Natural killer cell (primary cell): ENCODE measurements at regions not wholly inside any gene's neighbourhood (a gene's known extent, or its start where the extent isn't known, plus 50 kb on each side); places are given as distances from the start of the nearest gene placed in this dataset.

Experiments
- ATAC-seq, 3 donors: fragments of 150-1000 bp in 2 of 3; fragments of 200-7000 bp in 1 of 3; cut with Tn5 transposase; 1 replicate in 1 of 3; 2 replicates in 2 of 3; pipeline ENCODE4 v1.10.0; 2021; ENCODE audit warnings: mild to moderate bottlenecking in 2 of 3, moderate library complexity in 2 of 3
- DNase-seq, 2 donors: peaks; one replicate each; pipeline versions ENCODE4 v3.0.0 to v3.0.0-alpha.2; 2013 to 2021; ENCODE audit warnings: mixed read lengths in 1 of 2
- H3K27ac ChIP-seq: one replicate; pipeline ENCODE4 v1.5.1; 2013; ENCODE audit warnings: mild to moderate bottlenecking, low read length
- H3K27me3 ChIP-seq: one replicate; pipeline ENCODE4 v1.6.1; 2013; ENCODE audit warnings: low read length; ENCODE audit not compliant: control insufficient read depth, insufficient read depth
- H3K36me3 ChIP-seq: one replicate; pipeline ENCODE4 v1.6.1; 2013; ENCODE audit warnings: low read length; ENCODE audit not compliant: control insufficient read depth, insufficient read depth
- H3K4me1 ChIP-seq: one replicate; pipeline ENCODE4 v1.6.1; 2013; ENCODE audit warnings: low read length; ENCODE audit not compliant: control insufficient read depth, insufficient read depth
- H3K4me3 ChIP-seq: one replicate; pipeline ENCODE4 v1.5.1; 2013; ENCODE audit warnings: low read length
- H3K9me3 ChIP-seq: one replicate; pipeline ENCODE4 v1.6.1; 2013; ENCODE audit warnings: low read length; ENCODE audit not compliant: control insufficient read depth, insufficient read depth
- H3K27ac Mint-ChIP-seq, 2 donors: one replicate each; pipeline ENCODE4 v1.8.0; 2022; ENCODE audit warnings: mild to moderate bottlenecking in 2 of 2, mixed read lengths in 2 of 2, moderate library complexity in 1 of 2
- H3K27me3 Mint-ChIP-seq, 2 donors: one replicate each; pipeline ENCODE4 v1.8.0; 2022; ENCODE audit warnings: low read depth in 2 of 2, mixed read lengths in 2 of 2
- H3K36me3 Mint-ChIP-seq: one replicate; pipeline ENCODE4 v1.8.0; 2022; ENCODE audit warnings: mixed read lengths
- H3K4me1 Mint-ChIP-seq, 2 donors: one replicate each; pipeline ENCODE4 v1.8.0; 2022; ENCODE audit warnings: mixed read lengths in 2 of 2
- H3K4me3 Mint-ChIP-seq: one replicate; pipeline ENCODE4 v1.8.0; 2022; ENCODE audit warnings: mild to moderate bottlenecking, moderate library complexity, mixed read lengths
- H3K9me3 Mint-ChIP-seq, 2 donors: one replicate each; pipeline ENCODE4 v1.8.0; 2022; ENCODE audit warnings: mixed read lengths in 2 of 2
- WGBS: methylation state at CpG from one replicate; pipeline ENCODE4 v1.1.7; 2013; ENCODE audit warnings: missing lambda C conversion rate; ENCODE audit not compliant: insufficient coverage; 5-methylcytosine and 5-hydroxymethylcytosine counted together
- intact Hi-C: fragments of 100-400 bp; cut with micrococcal nuclease; formaldehyde crosslinking; loops from one replicate; pipeline ENCODE4 v1.14.2; 2022
- TF ChIP-seq, protein P1 (sequence below): fragments of 200-600 bp; IDR thresholded peaks from one replicate; pipeline ENCODE4 v1.8.0; 2022; ENCODE audit warnings: antibody characterized with exemption

DNA sequence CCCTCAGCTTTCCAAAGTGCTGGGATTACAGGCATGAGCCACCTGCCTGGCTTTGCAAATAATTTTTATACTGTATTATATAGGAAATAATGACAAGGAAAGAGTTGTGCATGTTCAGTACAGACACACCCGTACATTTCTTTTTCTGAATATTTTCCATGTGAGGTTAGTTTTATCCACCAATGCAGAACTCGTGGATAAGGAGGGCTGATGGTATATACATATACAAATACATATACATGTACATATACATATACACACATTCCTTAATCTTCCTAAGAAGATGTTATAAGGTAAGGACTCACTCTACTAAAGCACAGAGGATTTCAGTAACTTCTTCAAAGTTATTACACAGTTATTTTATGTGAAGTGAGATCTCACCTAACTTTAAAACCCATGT lies 925.8 kb downstream of the C4orf33 start:
- no peak overlapping the region for H3K27ac Mint-ChIP-seq

DNA sequence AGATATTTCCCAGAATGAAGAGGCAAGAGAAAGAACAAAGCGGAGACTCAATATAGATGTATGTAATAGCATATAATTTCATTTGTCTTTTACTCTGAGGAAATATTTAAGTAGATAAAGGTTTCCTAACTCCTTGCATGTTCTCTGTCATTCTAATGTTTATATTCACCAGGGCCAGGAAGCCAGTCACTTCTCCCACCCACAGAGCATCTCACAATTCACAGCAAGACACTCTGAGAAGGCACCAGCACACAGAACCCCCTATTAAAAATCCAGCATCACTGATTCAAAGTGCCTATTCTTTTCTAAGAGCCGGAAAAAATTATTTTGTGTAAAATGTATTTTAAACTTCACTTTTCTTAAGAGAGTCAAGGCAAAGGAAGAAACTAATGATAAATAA lies 927.1 kb downstream of the C4orf33 start:
- Mint-ChIP-seq H3K27ac (no peak overlapping the region), H3K36me3 (no peaks in the 10 kb centered on the region), H3K27me3 (no peaks in the 10 kb centered on the region), H3K4me3 (no peak overlapping the region), H3K4me1 (no peaks in the 10 kb centered on the region), H3K9me3 (peaks cover 2 to 4% of the 10 kb centered on the region in 2 donors)
- H3K9me3 ChIP-seq = peaks cover 3% of the 10 kb centered on the region
- H3K27me3 ChIP-seq = no peaks in the 10 kb centered on the region
- ATAC-seq (no peak), DNase-seq (no peak)
- intact Hi-C loops = no loop called here
- WGBS = no CpG with 5 or more reads among the region's 2 CpGs
- H3K27ac ChIP-seq = no peak overlapping the region
- TF ChIP-seq, protein P1, sequence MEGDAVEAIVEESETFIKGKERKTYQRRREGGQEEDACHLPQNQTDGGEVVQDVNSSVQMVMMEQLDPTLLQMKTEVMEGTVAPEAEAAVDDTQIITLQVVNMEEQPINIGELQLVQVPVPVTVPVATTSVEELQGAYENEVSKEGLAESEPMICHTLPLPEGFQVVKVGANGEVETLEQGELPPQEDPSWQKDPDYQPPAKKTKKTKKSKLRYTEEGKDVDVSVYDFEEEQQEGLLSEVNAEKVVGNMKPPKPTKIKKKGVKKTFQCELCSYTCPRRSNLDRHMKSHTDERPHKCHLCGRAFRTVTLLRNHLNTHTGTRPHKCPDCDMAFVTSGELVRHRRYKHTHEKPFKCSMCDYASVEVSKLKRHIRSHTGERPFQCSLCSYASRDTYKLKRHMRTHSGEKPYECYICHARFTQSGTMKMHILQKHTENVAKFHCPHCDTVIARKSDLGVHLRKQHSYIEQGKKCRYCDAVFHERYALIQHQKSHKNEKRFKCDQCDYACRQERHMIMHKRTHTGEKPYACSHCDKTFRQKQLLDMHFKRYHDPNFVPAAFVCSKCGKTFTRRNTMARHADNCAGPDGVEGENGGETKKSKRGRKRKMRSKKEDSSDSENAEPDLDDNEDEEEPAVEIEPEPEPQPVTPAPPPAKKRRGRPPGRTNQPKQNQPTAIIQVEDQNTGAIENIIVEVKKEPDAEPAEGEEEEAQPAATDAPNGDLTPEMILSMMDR = no peak
- H3K4me1 ChIP-seq = no peaks in the 10 kb centered on the region
- H3K4me3 ChIP-seq = no peak overlapping the region
- no peaks in the 10 kb centered on the region for H3K36me3 ChIP-seq

More for the DNA sequence above, 925.8 kb downstream of the C4orf33 start:
- ATAC-seq (no peak), DNase-seq (no peak)
- Histone ChIP-seq H3K4me3 (no peak overlapping the region), H3K27ac (no peak overlapping the region), H3K36me3 (no peaks in the 10 kb centered on the region), H3K27me3 (no peaks in the 10 kb centered on the region), H3K4me1 (no peaks in the 10 kb centered on the region), H3K9me3 (peaks cover 3% of the 10 kb centered on the region)
- Mint-ChIP-seq H3K4me1 (no peaks in the 10 kb centered on the region), H3K36me3 (no peaks in the 10 kb centered on the region), H3K27me3 (no peaks in the 10 kb centered on the region), H3K9me3 (peaks cover 2 to 4% of the 10 kb centered on the region in 2 donors), H3K4me3 (no peak overlapping the region)
- intact Hi-C loops = no loop called here
- TF ChIP-seq, protein P1 = no peak
- no CpG with 5 or more reads among the region's 2 CpGs for WGBS

DNA sequence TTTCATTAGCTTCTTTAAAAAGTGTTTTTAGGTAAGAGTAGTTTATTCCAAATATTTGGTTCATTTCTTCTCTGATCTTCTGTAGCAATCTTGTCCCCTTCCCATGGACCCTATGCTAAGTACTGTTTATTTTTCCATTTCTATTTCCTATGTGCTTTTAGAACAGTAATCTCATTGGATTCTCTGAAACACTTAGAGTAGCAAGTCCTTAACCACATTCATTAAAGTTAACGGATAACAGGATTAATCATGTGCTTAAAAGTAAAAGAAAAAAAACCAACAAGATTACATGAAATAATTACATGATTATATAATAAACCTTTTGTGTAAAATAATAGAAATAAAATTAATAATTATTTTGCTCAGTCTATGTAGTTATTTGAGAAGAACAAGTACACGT lies 929.7 kb downstream of the C4orf33 start:
- Histone ChIP-seq H3K4me1 (no peaks in the 10 kb centered on the region), H3K9me3 (no peaks in the 10 kb centered on the region), H3K36me3 (no peaks in the 10 kb centered on the region), H3K4me3 (no peak overlapping the region), H3K27ac (no peak overlapping the region), H3K27me3 (no peaks in the 10 kb centered on the region)
- no peaks in the 10 kb centered on the region for H3K4me1 Mint-ChIP-seq
- DNase-seq (no peak), ATAC-seq (no peak)
- no peak overlapping the region for H3K4me3 Mint-ChIP-seq
- no peak overlapping the region for H3K27ac Mint-ChIP-seq
- intact Hi-C loops = no loop called here
- no peaks in the 10 kb centered on the region for H3K27me3 Mint-ChIP-seq
- H3K36me3 Mint-ChIP-seq = no peaks in the 10 kb centered on the region
- H3K9me3 Mint-ChIP-seq = peaks cover 2 to 4% of the 10 kb centered on the region in 2 donors
- TF ChIP-seq, protein P1 = no peak
- no CpG with 5 or more reads among the region's 2 CpGs for WGBS

DNA sequence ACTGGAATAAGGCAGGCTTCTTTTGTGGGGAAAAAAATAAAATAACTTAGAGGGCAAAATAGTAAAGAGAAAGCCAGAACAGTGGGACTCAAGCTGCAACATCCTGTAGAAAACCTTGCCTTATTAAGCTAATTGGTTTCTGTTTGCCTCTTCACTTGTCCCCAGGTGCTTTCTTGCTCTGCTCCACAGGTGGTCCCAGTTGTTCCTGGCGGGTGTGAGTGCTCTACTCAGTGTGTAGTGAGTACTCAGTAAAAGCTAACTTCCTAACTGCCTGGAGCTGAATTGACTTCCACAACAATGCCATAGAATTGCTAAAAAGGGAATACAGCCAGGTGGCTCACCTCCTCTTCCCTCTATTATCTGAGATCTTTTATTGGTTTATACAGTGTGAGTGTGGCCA lies 930.2 kb downstream of the C4orf33 start:
- Mint-ChIP-seq H3K4me1 (no peaks in the 10 kb centered on the region), H3K27ac (no peak overlapping the region), H3K4me3 (no peak overlapping the region), H3K36me3 (no peaks in the 10 kb centered on the region), H3K27me3 (no peaks in the 10 kb centered on the region), H3K9me3 (peaks cover 2 to 4% of the 10 kb centered on the region in 2 donors)
- H3K4me3 ChIP-seq = no peak overlapping the region
- ATAC-seq (no peak), DNase-seq (no peak)
- 80% methylated on average over 1 of the region's 1 CpG for WGBS
- no peaks in the 10 kb centered on the region for H3K4me1 ChIP-seq
- H3K36me3 ChIP-seq = no peaks in the 10 kb centered on the region
- TF ChIP-seq, protein P1 = no peak
- intact Hi-C loops = no loop called here
- no peak overlapping the region for H3K27ac ChIP-seq
- no peaks in the 10 kb centered on the region for H3K27me3 ChIP-seq
- no peaks in the 10 kb centered on the region for H3K9me3 ChIP-seq
